ENCODE measurements at regions not wholly inside any gene's neighbourhood (a gene's known extent, or its start where the extent isn't known, plus 50 kb on each side); places are given as distances from the start of the nearest gene placed in this dataset.

DNA sequence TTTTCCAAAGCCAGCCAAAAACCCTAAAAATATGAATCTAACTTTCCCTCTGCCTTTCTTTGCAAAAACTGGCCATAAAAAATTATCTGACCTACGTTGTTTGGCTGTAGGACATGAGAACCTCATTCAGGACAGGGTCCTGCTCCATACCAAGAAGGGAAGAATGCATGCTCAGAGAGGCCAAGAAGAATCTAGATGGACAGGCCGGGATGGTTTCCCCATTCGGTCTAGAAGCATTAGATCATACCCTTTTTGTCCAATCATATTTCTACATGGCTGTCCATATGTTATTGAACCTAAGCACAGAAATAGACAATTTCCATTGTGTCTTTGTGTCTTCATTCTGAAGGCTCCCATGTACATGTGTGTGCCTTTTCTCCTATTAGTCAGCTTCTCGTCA lies 2120.4 kb upstream of the PIK3C3 start:
- no peak for DNase-seq

DNA sequence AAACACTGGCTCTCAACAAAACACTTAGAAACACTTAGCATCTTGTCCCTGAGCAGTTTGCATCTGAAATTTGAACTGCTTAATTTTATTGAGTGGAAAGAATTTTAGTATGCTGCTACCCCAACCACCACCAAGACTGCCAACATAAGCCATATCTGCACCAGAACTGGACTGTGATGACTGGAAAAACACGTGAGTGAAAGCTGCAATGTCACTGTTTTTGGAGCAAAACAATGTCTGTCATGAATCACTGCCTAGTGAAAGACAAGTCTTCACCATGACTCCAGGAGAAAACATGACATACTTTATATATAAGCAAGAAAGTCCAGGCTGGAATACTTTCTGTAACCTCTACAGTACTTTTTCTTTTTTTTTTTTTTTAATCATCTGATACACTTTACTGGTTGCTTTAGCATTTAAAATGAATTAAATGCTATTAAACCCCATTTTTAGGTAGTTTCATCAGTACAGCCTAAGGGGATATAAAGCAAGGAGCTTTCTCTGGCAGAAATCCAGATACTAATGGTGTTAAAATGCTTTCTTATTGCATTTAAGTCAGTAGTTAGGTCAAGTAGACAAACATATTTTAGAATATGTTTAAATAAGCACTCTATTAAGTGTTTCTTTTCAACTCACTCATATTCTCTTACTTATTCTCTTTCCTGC lies 2129.4 kb upstream of the PIK3C3 start:
- no peak for DNase-seq

GRCh38 chr18:39806525-39806924 lies 2148.5 kb upstream of the PIK3C3 start:
- DNase-seq, result peak; percentile 48

- DNase-seq, result no peak
Observed at GRCh38 chr18:39805218-39805617, 2149.8 kb upstream of the PIK3C3 start.

DNA sequence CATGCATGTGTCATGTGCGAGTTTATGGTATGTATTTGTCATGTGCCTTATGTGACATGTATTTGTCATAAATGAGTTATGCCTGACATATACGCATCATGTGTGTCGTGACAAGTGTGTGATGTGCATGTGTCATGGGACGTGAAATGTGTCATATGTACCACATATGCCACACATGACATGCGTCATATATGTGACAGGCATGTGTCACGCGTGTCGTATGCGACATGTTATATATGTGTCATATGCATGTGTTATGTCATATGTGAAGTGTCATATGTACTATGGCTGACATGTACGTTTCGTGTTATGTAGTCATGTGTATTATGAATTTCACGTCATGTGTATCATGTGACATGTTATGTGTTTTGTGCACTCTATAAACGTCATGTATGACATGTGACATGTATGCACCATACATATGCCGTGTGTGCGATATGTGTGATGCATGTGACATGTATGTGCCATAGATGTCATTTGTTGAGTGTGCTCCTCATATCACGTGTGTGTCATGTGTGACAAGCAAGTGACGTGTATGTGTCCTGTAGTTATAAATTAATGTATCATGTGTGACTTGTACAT lies 2152.3 kb upstream of the PIK3C3 start:
- DNase-seq, result no peak

DNA sequence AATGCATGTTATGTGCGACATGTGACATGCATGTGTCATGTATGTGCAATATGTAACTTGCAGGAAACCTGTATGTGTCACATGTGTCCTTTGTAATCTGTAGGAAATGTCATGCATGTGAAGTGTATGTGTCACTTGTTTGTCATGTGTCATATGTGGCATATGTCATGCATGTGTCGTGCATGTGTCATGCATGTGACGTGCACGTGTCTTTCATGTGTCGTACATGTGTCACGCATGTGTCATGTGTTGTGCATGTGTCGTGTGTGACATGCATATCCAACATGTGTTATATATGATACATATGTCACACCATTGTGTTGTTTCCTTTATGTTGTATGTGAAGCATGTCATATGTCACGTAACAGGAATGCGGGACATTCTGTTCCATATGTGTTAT lies 2153.2 kb upstream of the PIK3C3 start:
- no peak for DNase-seq

- DNase-seq, result peak; percentile 3
Observed at GRCh38 chr18:39801010-39801409, 2154.0 kb upstream of the PIK3C3 start.

- DNase-seq, result peak; percentile 58
Observed at GRCh38 chr18:39799006-39799405, 2156.0 kb upstream of the PIK3C3 start.

DNA sequence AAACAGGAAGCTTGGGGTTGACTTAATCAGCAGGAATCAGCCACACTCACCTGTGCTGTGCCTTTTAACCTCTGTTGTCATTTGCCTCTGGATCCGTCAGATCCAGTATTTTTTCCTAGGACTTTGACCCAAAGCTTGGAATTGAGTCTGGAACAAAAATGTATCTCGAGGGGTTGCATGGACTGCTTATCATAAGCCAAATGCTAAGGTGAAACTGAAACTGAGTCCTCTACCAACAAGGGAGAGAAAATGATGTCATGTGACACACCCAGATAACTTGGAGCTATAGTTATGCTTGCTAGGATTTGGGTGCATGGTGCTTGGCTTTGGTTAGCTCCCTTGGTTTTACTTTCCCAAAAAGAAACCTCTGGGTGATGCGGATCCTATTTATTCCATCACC lies 2158.6 kb upstream of the PIK3C3 start:
- DNase-seq, result peak; percentile 49

DNA sequence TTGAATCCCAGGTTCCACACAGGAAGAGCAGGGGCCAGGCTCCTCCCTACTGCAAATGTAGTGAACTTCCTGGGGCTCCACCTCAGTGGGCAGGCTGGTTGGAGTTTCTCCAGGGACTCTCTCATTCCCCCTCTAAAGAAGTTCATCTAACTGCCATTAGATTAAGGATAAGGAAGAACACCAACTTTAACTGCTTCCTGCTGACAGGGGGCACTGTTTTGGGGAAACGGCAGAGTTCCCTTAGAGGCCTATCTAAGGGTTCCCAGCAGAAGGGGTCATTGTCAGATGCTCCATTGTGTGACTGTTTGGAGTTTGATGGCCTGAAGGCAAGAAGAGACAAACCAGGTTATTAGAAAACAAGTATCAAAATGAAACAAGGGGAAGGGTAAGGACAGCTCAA lies 2159.7 kb upstream of the PIK3C3 start:
- no peak for DNase-seq

GRCh38 chr18:39793609-39794008 lies 2161.4 kb upstream of the PIK3C3 start:
- no peak for DNase-seq

GRCh38 chr18:39788383-39788782 lies 2166.7 kb upstream of the PIK3C3 start:
- no peak for DNase-seq

GRCh38 chr18:39786477-39786876 lies 2168.6 kb upstream of the PIK3C3 start:
- no peak for DNase-seq

DNA sequence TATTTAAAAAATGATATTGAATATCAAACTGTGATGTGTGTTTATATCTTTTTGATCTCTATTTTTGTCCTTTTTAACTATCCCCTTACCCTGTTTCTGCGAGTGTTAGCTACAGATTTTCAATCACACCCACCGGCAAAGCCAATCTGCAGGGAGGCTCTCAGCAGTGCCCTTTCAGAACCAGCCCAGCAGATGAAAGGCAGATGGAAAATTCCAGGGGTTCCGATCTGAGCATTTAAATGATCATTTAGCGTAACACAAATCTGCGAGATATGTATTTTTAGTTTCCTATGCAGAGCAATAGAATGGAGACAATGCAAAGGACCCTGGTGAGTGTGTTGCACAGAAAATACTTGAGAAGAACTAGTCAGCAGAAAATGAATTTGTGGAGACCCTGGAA lies 2170.5 kb upstream of the PIK3C3 start:
- no peak for DNase-seq

DNA sequence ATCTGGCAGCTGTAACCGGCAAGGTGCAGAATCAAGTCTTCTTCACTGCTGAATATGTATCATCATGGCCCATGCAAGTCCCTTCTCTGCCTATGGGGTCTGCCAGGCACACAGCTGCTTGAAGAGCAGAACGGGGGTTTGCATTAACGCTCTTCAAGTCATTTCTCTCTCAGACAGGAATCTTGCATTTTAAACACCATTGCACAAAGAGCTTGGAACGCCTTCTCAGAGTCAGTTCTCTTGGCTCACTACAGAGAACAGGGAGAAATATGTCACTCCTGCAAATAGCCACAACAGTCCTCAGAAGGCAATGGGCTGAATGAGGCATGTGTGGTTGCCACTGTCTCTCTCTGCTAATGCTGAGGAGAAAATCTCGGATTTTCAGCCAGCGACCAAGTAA lies 2173.5 kb upstream of the PIK3C3 start:
- no peak for DNase-seq

DNA sequence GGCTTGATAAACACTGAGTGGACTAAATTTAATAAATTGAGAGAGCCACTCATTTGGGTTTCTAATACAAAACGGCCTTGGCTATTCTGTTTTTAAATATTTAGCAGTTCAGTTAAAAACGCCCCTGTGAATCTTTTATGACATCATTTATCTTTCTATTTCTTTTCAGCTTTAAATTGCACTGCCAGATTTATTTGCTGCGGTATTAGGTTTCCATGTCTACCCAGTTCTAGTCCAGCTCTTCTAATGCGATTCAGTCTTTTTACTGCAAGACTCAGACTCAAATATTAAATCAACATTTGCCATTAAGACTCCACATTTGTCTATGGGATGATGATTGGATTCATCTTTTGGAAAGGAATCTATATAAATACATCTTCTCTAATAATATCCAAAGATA lies 2174.3 kb upstream of the PIK3C3 start:
- DNase-seq, result no peak

GRCh38 chr18:39779926-39780325 lies 2175.1 kb upstream of the PIK3C3 start:
- no peak for DNase-seq

DNA sequence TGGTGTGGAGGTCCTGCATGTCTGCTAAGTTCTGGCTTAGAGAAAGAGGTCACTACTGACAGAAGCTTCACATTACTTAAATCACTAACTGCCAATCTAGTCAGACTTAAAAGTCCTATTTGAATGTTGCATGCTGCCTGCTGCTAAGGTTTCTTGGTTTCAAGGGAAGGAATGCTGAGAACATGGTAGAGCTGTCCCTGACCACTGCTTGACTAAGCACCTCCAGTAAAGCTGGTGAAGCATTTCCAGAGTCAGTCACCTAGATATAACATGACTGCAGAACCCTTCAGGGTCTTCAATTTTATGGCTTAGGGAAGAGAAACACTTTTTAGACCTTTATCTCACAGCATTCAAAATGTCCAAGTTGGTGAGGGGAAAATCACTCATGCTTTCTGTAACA lies 2178.3 kb upstream of the PIK3C3 start:
- DNase-seq, result no peak

DNA sequence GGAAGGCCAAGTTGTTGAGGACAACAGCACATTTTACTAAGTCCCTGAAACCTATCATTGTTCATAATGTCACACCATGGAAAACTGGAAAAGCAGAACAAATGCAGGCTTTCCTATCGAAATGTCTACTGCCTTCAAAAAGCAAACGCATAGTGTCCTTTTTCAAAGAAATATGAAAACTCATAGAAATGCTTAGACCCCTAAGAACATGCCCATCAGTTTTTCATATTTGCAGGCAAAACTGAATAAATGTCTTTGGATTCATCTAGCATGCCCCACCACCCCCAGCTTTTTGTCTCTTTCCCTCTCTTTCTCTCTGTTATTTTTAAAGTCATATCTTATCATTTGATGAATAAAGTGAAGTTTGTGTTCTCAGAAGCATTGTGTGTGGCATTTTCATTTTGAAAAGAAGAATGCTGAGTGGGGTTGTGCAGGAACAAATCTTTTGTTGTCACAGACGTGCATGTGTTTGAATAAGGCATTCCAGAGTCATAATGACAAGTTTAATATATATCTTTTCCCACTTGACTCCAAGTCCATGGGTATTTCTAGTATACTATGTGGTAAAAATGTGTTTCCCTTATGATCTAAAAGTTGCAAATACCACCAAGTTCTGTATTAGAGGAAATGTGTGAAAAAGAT lies 2180.0 kb upstream of the PIK3C3 start:
- no peak for DNase-seq

GRCh38 chr18:39773646-39774045 lies 2181.4 kb upstream of the PIK3C3 start:
- peak; percentile 9 for DNase-seq

- no peak for DNase-seq
Observed at GRCh38 chr18:39772155-39772919, 2182.7 kb upstream of the PIK3C3 start.

- DNase-seq, result no peak
Observed at GRCh38 chr18:39770399-39770798, 2184.6 kb upstream of the PIK3C3 start.

- no peak for DNase-seq
Observed at GRCh38 chr18:39764873-39765272, 2190.2 kb upstream of the PIK3C3 start.

DNA sequence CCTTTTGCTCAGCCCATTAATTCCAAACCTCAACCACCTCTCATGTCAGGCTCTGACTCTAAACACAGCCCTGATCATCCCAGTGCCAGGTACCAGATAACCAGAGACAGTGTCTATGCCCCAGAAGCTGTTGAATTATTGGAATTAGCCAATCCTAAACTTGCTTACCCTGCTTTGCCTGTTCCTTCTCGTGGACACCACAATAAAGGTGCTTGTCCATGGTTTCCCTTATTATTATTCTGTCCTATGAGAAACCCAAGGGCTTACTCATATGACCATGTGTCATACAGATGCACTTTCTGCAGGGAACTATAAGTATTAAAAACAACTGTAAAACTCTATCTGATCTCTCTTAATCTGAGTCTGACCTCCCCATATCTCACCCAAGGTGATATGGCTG lies 2193.8 kb upstream of the PIK3C3 start:
- DNase-seq, result no peak
